ENCODE measurements at regions not wholly inside any gene's neighbourhood (a gene's known extent, or its start where the extent isn't known, plus 50 kb on each side); places are given as distances from the start of the nearest gene placed in this dataset.
"Not testable (repeated sequence)": the region's sequence is repeated elsewhere in the genome, so short reads cannot be mapped to it uniquely, and the experiment has no call there.

DNA sequence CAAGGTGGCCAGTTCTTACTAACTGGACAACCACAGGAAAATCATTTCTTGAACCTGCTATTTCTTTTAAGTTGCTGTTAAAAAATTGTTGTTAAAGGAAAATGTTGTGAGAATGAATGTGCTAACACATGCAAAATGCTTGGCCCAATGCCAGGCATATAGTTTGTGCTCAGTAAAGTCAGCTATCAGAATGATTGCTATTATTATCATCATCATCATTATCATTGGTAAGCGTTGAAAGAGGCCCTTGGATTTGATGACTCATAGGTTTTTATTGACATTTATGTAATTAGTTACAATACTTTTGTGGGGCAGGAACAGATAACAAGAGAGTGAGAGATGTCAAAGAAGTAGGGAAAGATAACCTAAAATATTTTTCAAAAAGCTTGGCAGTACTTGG lies 394.2 kb upstream of the ZEB2 start:
- Histone ChIP-seq H3K9me3 (replicated peaks; ENCODE audit: low read length) (no peaks in the 10 kb centered on the region), H3K36me3 (ENCODE audit: insufficient read depth, low read length) (no peaks in the 10 kb centered on the region), H3K4me2 (ENCODE audit: low read length) (no peak overlapping the region), H3K4me3 (ENCODE audit: low read length) (no peak overlapping the region), H3K4me1 (ENCODE audit: control insufficient read depth, insufficient read depth, low read length) (peaks cover 7% of the 10 kb centered on the region), H3K9ac (ENCODE audit: low read depth, low read length) (no peak overlapping the region), H3K27me3 (ENCODE audit: control insufficient read depth, insufficient read depth, low read length) (no peaks in the 10 kb centered on the region)

DNA sequence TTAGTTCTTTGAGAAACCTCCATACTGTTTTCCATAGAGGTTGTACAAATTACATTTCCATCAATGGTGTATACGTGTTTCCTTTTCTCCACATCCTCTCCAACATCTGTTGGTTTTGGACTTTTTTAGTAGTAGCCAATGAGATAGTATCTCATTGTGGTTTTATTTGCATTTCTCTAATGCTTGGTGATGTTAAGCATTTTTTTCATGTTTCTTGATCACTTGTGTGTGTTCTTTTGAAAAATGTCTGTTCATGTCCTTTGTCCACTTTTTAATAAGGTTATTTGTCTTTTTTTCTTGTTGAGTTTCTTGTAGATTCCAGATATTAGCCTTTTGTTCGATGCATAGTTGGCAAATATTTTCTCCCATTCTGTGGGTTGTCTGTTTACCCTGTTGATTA lies 392.3 kb upstream of the ZEB2 start:
- Histone ChIP-seq H3K4me1 (ENCODE audit: control insufficient read depth, insufficient read depth, low read length) (peaks cover 7% of the 10 kb centered on the region), H3K36me3 (ENCODE audit: insufficient read depth, low read length) (no peaks in the 10 kb centered on the region), H3K9me3 (replicated peaks; ENCODE audit: low read length) (no peaks in the 10 kb centered on the region), H3K4me2 (ENCODE audit: low read length) (no peak overlapping the region), H3K4me3 (ENCODE audit: low read length) (no peak overlapping the region), H3K27me3 (ENCODE audit: control insufficient read depth, insufficient read depth, low read length) (no peaks in the 10 kb centered on the region), H3K9ac (ENCODE audit: low read depth, low read length) (no peak overlapping the region)

DNA sequence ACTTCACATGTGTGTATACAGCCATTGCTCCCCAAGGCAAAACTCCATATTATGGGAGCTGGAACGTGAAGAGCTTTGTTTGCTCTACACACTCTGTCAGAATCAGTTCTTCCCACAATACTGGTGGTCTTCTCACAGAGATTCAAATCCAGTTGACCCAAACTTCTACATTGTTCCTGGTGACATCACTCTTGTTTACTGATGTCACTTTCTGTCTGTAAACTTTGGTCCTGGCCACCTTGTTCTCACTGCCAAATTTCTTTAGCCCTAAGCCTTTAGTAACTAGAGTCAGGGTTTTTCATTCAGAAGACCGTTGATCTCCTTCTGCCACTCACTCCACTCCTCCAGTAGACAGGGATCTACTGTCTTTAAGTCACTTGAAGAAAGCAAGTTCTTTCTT lies 386.0 kb upstream of the ZEB2 start:
- Histone ChIP-seq H3K9ac (ENCODE audit: low read depth, low read length) (no peak overlapping the region), H3K27me3 (ENCODE audit: control insufficient read depth, insufficient read depth, low read length) (no peaks in the 10 kb centered on the region), H3K4me2 (ENCODE audit: low read length) (no peak overlapping the region), H3K9me3 (replicated peaks; ENCODE audit: low read length) (no peaks in the 10 kb centered on the region), H3K4me3 (ENCODE audit: low read length) (no peak overlapping the region), H3K4me1 (ENCODE audit: control insufficient read depth, insufficient read depth, low read length) (no peaks in the 10 kb centered on the region), H3K36me3 (ENCODE audit: insufficient read depth, low read length) (no peaks in the 10 kb centered on the region)

DNA sequence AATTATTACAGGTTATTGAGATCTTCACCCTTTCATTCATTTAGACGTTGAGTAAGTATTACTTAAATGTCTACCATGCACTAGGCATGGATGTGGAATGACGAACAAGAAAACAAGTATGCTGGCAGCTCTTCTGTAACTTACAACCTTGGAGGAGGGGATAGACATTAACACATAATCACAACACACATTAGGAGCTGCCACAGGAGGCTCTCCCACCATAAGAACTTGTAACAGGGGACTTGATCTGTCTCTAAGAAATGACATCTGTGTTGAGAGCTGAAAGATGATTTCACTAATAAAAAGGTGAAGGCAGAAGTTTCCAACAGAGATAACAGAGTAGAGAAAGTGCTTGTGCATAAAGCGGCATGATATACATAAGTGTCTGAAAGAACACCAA lies 384.7 kb upstream of the ZEB2 start:
- H3K27me3 ChIP-seq (ENCODE audit: control insufficient read depth, insufficient read depth, low read length), result no peaks in the 10 kb centered on the region
- no peaks in the 10 kb centered on the region for H3K9me3 ChIP-seq (replicated peaks; ENCODE audit: low read length)
- H3K4me2 ChIP-seq (ENCODE audit: low read length), result no peak overlapping the region
- H3K4me3 ChIP-seq (ENCODE audit: low read length), result no peak overlapping the region
- no peaks in the 10 kb centered on the region for H3K4me1 ChIP-seq (ENCODE audit: control insufficient read depth, insufficient read depth, low read length)
- no peaks in the 10 kb centered on the region for H3K36me3 ChIP-seq (ENCODE audit: insufficient read depth, low read length)
- H3K9ac ChIP-seq (ENCODE audit: low read depth, low read length), result no peak overlapping the region

DNA sequence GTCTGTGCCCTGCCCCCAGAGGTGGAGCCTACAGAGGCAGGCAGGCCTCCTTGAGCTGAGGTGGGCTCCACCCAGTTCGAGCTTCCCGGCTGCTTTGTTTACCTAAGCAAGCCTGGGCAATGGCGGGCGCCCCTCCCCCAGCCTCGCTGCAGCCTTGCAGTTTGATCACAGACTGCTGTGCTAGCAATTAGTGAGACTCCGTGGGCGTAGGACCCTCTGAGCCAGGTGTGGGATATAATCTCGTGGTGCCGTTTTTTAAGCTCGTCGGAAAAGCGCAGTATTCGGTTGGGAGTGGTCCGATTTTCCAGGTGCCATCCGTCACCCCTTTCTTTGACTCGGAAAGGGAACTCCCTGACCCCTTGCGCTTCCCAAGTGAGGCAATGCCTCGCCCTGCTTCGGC lies 383.1 kb upstream of the ZEB2 start:
- not testable (repeated sequence) for H3K9me3 ChIP-seq (replicated peaks; ENCODE audit: low read length); H3K4me2 ChIP-seq (ENCODE audit: low read length); H3K27me3 ChIP-seq (ENCODE audit: control insufficient read depth, insufficient read depth, low read length); H3K4me1 ChIP-seq (ENCODE audit: control insufficient read depth, insufficient read depth, low read length); H3K9ac ChIP-seq (ENCODE audit: low read depth, low read length); H3K36me3 ChIP-seq (ENCODE audit: insufficient read depth, low read length); H3K4me3 ChIP-seq (ENCODE audit: low read length)

DNA sequence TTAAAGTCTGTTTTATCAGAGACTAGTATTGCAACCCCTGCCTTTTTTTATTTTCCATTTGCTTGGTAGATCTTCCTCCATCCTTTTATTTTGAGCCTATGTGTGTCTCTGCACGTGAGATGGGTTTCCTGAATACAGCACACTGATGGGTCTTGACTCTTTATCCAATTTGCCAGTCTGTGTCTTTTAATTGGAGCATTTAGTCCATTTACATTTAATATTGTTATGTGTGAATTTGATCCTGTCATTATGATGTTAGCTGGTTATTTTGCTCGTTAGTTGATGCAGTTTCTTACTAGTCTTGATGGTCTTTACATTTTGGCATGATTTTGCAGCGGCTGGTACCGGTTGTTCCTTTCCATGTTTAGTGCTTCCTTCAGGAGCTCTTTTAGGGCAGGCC lies 381.5 kb upstream of the ZEB2 start:
- not testable (repeated sequence) for H3K27me3 ChIP-seq (ENCODE audit: control insufficient read depth, insufficient read depth, low read length); H3K4me3 ChIP-seq (ENCODE audit: low read length); H3K4me2 ChIP-seq (ENCODE audit: low read length); H3K4me1 ChIP-seq (ENCODE audit: control insufficient read depth, insufficient read depth, low read length); H3K9me3 ChIP-seq (replicated peaks; ENCODE audit: low read length); H3K9ac ChIP-seq (ENCODE audit: low read depth, low read length); H3K36me3 ChIP-seq (ENCODE audit: insufficient read depth, low read length)

DNA sequence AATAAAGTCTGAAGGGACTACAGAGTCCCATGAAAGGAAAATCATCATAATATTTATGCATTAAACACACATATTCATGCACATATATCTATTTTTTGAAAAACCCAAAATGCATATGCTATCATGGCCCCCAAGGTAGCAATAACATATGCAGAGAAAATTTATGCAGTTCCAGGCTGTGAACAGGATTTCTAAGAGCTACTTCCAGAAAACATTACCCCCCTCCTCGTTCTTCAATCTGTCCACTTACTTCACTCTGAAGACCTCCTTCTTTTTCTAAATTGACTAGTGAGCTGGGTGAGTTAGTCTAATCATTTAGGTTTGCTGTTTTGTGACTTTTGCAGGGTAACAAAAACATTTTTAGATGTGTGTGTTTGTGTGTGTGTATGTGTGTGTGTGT lies 376.4 kb upstream of the ZEB2 start:
- Histone ChIP-seq H3K9ac (ENCODE audit: low read depth, low read length) (no peak overlapping the region), H3K4me1 (ENCODE audit: control insufficient read depth, insufficient read depth, low read length) (no peaks in the 10 kb centered on the region), H3K27me3 (ENCODE audit: control insufficient read depth, insufficient read depth, low read length) (no peaks in the 10 kb centered on the region), H3K9me3 (replicated peaks; ENCODE audit: low read length) (no peaks in the 10 kb centered on the region), H3K4me3 (ENCODE audit: low read length) (no peak overlapping the region), H3K36me3 (ENCODE audit: insufficient read depth, low read length) (no peaks in the 10 kb centered on the region), H3K4me2 (ENCODE audit: low read length) (no peak overlapping the region)

DNA sequence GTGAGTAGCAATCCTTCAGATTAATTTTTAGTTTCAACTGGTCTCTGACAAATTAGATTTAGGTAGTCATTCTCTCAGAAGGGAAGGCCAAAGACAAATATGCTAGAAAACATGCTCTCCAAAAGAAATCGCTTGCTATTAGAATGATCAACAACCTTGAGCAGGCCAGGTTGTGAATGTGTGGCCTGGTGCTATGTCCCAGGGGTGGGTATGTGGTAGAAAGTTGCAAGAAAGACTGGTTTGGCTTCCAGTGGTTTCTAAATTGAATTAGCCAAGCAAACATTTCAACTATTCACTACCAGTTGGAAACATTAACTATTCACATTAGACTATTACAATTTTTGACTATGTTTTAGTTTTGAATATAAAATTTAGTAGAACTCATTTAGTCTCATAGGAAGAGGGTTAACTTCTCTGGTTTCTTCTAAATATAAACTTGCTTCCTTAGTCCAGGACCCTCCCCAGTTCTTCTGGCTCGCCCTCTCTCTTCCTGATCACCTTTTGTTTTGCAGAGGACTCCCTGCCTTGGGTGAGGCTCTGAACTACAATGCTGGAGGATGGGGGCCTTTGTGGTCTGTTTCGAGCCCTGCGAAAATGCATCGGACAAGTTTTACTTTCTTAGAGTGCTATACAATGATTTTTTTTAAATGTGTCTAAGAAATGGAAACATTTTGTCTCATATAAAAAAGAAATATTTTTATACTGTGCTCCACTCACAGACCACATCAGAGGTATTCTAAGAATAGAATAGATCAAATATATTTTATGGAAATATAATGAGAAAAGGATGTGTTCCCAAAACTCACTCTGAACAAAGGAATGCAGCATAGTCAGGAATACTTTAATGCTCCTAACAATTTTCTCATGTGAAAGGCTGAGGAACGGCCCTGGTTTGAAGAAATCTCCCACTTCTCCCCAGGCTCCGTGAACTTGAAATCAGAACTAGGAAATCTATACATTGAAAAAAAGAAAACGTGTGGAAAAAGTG lies 375.0 kb upstream of the ZEB2 start:
- H3K4me1 ChIP-seq (ENCODE audit: control insufficient read depth, insufficient read depth, low read length), result no peaks in the 10 kb centered on the region
- no peak overlapping the region for H3K9ac ChIP-seq (ENCODE audit: low read depth, low read length)
- H3K4me3 ChIP-seq (ENCODE audit: low read length), result no peak overlapping the region
- no peaks in the 10 kb centered on the region for H3K27me3 ChIP-seq (ENCODE audit: control insufficient read depth, insufficient read depth, low read length)
- H3K9me3 ChIP-seq (replicated peaks; ENCODE audit: low read length), result no peaks in the 10 kb centered on the region
- H3K4me2 ChIP-seq (ENCODE audit: low read length), result no peak overlapping the region
- no peaks in the 10 kb centered on the region for H3K36me3 ChIP-seq (ENCODE audit: insufficient read depth, low read length)

DNA sequence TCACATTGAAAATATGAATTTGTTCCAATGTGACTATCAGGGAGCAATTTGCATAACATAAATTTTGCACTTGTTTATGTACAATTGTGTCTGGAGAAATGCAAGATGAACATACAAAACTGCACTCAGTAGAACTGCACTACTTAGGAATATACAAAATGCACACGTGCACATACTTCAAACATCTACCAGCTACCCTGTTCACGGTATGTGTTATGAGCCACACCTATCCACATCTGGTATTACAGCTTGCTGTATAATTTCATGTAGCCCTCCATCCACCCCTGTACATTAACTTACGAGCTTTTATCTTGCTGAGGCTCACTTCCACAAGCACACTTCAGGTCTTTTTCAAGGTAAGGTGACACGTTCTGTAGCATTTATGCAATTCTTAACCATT lies 373.5 kb upstream of the ZEB2 start:
- Histone ChIP-seq H3K9me3 (replicated peaks; ENCODE audit: low read length) (no peaks in the 10 kb centered on the region), H3K27me3 (ENCODE audit: control insufficient read depth, insufficient read depth, low read length) (no peaks in the 10 kb centered on the region), H3K4me1 (ENCODE audit: control insufficient read depth, insufficient read depth, low read length) (no peaks in the 10 kb centered on the region), H3K9ac (ENCODE audit: low read depth, low read length) (no peak overlapping the region), H3K36me3 (ENCODE audit: insufficient read depth, low read length) (no peaks in the 10 kb centered on the region), H3K4me3 (ENCODE audit: low read length) (no peak overlapping the region), H3K4me2 (ENCODE audit: low read length) (no peak overlapping the region)

DNA sequence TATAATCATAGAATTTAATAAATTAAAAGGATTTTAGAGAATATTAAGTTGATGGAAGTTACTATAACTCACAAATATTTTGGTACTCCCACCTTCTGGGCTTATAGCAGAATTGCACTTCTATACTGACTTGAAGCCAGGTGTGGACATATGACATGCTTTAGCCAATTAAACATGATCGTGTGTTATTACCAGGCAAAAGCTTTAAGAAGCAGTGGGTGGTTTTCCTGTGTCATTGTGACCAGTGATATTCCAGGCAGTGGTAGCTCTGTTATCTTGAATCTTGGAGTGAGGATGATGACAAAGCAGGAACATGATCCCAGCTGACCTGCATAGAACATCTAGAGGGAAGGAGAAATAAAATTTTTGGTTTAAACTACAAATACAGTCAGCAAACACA lies 370.9 kb upstream of the ZEB2 start:
- Histone ChIP-seq H3K9me3 (replicated peaks; ENCODE audit: low read length) (no peaks in the 10 kb centered on the region), H3K4me1 (ENCODE audit: control insufficient read depth, insufficient read depth, low read length) (no peaks in the 10 kb centered on the region), H3K27me3 (ENCODE audit: control insufficient read depth, insufficient read depth, low read length) (no peaks in the 10 kb centered on the region), H3K9ac (ENCODE audit: low read depth, low read length) (no peak overlapping the region), H3K36me3 (ENCODE audit: insufficient read depth, low read length) (no peaks in the 10 kb centered on the region), H3K4me2 (ENCODE audit: low read length) (no peak overlapping the region), H3K4me3 (ENCODE audit: low read length) (no peak overlapping the region)

DNA sequence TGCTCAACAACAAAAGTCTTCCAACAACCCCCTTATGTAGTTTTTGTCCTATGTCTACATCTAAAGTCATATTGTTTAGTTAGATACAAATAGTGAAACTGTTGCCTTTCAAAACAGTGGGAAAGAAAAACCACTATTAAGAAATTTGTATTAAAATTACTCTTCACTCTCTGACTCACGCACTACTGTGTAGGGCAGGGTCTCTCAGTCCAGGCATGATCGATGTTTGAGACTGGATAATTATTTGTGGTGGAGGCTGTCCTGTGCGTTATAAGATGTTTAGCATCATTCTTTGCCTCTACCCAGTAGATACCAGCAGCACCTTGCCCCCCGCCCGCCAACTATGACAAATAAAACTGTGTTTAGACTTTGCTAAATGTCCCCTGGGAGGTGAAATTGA lies 369.4 kb upstream of the ZEB2 start:
- no peak overlapping the region for H3K4me3 ChIP-seq (ENCODE audit: low read length)
- H3K4me1 ChIP-seq (ENCODE audit: control insufficient read depth, insufficient read depth, low read length), result no peaks in the 10 kb centered on the region
- H3K9ac ChIP-seq (ENCODE audit: low read depth, low read length), result no peak overlapping the region
- H3K9me3 ChIP-seq (replicated peaks; ENCODE audit: low read length), result no peaks in the 10 kb centered on the region
- no peaks in the 10 kb centered on the region for H3K27me3 ChIP-seq (ENCODE audit: control insufficient read depth, insufficient read depth, low read length)
- H3K36me3 ChIP-seq (ENCODE audit: insufficient read depth, low read length), result no peaks in the 10 kb centered on the region
- H3K4me2 ChIP-seq (ENCODE audit: low read length), result no peak overlapping the region

DNA sequence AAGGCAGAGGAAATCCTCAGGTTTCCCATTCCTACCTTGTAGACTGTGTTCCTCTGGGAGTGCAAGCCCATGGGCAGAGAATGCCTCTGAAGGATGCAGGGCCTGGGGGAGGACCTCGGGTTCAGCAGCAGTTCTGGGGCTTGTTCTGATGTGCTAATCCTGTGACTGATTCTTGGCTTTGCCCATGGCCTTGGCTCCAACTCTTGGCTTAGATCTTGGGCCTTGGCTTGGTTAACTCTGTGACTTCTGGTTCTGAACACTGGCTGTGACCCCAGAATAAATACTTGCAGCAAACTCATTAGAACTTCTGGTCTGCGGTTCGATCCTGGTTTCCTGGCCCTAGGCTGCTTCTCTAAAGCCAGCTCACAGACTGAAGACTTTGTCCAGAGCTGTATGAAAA lies 366.9 kb upstream of the ZEB2 start:
- H3K27me3 ChIP-seq (ENCODE audit: control insufficient read depth, insufficient read depth, low read length), result no peaks in the 10 kb centered on the region
- no peak overlapping the region for H3K4me2 ChIP-seq (ENCODE audit: low read length)
- H3K4me1 ChIP-seq (ENCODE audit: control insufficient read depth, insufficient read depth, low read length), result no peaks in the 10 kb centered on the region
- H3K36me3 ChIP-seq (ENCODE audit: insufficient read depth, low read length), result no peaks in the 10 kb centered on the region
- H3K4me3 ChIP-seq (ENCODE audit: low read length), result no peak overlapping the region
- no peaks in the 10 kb centered on the region for H3K9me3 ChIP-seq (replicated peaks; ENCODE audit: low read length)
- H3K9ac ChIP-seq (ENCODE audit: low read depth, low read length), result no peak overlapping the region

Data from skeletal muscle satellite cell (primary cell).